GM23338 (cell line): ENCODE measurements at regions not wholly inside any gene's neighbourhood (a gene's known extent, or its start where the extent isn't known, plus 50 kb on each side); places are given as distances from the start of the nearest gene placed in this dataset.

Experiments used
- ATAC-seq: fragments of 200-7000 bp; cut with Tn5 transposase; 3 replicates; pipeline ENCODE4 v1.9.1; 2020
- DNase-seq: peaks from one replicate; pipeline ENCODE4 v3.0.0-alpha.2; 2015; ENCODE audit warnings: low spot score
- H2AFZ ChIP-seq: fragments of 200-600 bp; sonication (generic); 2 replicates; pipeline ENCODE4 v1.8.0; 2016; ENCODE audit warnings: antibody characterized with exemption, mild to moderate bottlenecking, moderate library complexity
- H3F3A ChIP-seq: fragments of 200-600 bp; sonication (generic); replicated peaks from 2 replicates; pipeline ENCODE4 v1.8.0; 2017; ENCODE audit warnings: antibody characterized with exemption, mixed run types, low read depth
- H3K27ac ChIP-seq: fragments of 200-600 bp; sonication (generic); 2 replicates; pipeline ENCODE4 v1.6.1; 2016; ENCODE audit warnings: low read depth
- H3K27me3 ChIP-seq: fragments of 200-600 bp; sonication (generic); 2 replicates; pipeline ENCODE4 v1.8.0; 2016; ENCODE audit warnings: mild to moderate bottlenecking, mixed run types, moderate library complexity; ENCODE audit not compliant: insufficient read depth
- H3K36me3 ChIP-seq: fragments of 200-600 bp; sonication (generic); 2 replicates; pipeline ENCODE4 v1.8.0; 2016; ENCODE audit warnings: mild to moderate bottlenecking; ENCODE audit not compliant: insufficient read depth
- H3K4me1 ChIP-seq: fragments of 200-600 bp; sonication (generic); 2 replicates; pipeline ENCODE4 v1.8.0; 2016; ENCODE audit warnings: mild to moderate bottlenecking, moderate library complexity; ENCODE audit not compliant: insufficient read depth
- H3K4me2 ChIP-seq: fragments of 200-600 bp; sonication (generic); 2 replicates; pipeline ENCODE4 v1.7.1; 2017; ENCODE audit warnings: mixed run types
- H3K4me3 ChIP-seq: fragments of 200-600 bp; sonication (generic); 2 replicates; pipeline ENCODE4 v1.6.1; 2016; ENCODE audit warnings: mixed run types
- H3K79me2 ChIP-seq: fragments of 200-600 bp; sonication (generic); replicated peaks from 2 replicates; pipeline ENCODE4 v1.8.0; 2017; ENCODE audit warnings: mild to moderate bottlenecking; ENCODE audit not compliant: insufficient read depth
- H3K9me2 ChIP-seq: fragments of 200-600 bp; sonication (generic); 2 replicates; pipeline ENCODE4 v1.8.0; 2017; ENCODE audit not compliant: insufficient read depth
- H4K20me1 ChIP-seq: fragments of 200-600 bp; sonication (generic); replicated peaks from 2 replicates; pipeline ENCODE4 v1.8.0; 2017; ENCODE audit warnings: mild to moderate bottlenecking; ENCODE audit not compliant: insufficient read depth
- H3K27ac Mint-ChIP-seq: 2 replicates; pipeline ENCODE4 v1.8.0; 2020; ENCODE audit warnings: inconsistent platforms, mild to moderate bottlenecking, moderate library complexity, mixed read lengths
- H3K27me3 Mint-ChIP-seq: 3 replicates; pipeline ENCODE4 v1.8.0; 2022; ENCODE audit warnings: low read depth, mild to moderate bottlenecking, moderate library complexity, mixed read lengths, inconsistent platforms; ENCODE audit not compliant: insufficient read depth, poor library complexity
- H3K36me3 Mint-ChIP-seq: 3 replicates; pipeline ENCODE4 v1.8.0; 2021; ENCODE audit warnings: low read depth, mild to moderate bottlenecking, inconsistent platforms, moderate library complexity, mixed read lengths
- H3K4me1 Mint-ChIP-seq: 3 replicates; pipeline ENCODE4 v1.8.0; 2020; ENCODE audit warnings: mild to moderate bottlenecking, inconsistent platforms, mixed read lengths
- H3K4me3 Mint-ChIP-seq: 3 replicates; pipeline ENCODE4 v1.8.0; 2021; ENCODE audit warnings: moderate library complexity, mild to moderate bottlenecking, inconsistent platforms, mixed read lengths
- H3K9me3 Mint-ChIP-seq: 3 replicates; pipeline ENCODE4 v1.8.0; 2020; ENCODE audit warnings: moderate library complexity, mild to moderate bottlenecking, inconsistent platforms, mixed read lengths
- CREB1 ChIP-seq: fragments of 250-450 bp; sonication (Bioruptor Pico); IDR thresholded peaks from 2 replicates; pipeline ENCODE4 v1.5.0; 2020; ENCODE audit warnings: low read depth, mild to moderate bottlenecking, moderate library complexity
- ETS1 ChIP-seq: IDR thresholded peaks from 2 replicates; pipeline ENCODE4 v1.6.1; 2016; ENCODE audit warnings: antibody characterized with exemption
- EZH2 ChIP-seq: fragments of 200-600 bp; sonication (generic); IDR thresholded peaks from one replicate; pipeline ENCODE4 v1.8.0; 2017; ENCODE audit warnings: antibody characterized with exemption, mild to moderate bottlenecking, low read depth; ENCODE audit not compliant: unreplicated experiment
- EZH2phosphoT487 ChIP-seq: fragments of 200-600 bp; sonication (generic); IDR thresholded peaks from one replicate; pipeline ENCODE4 v1.8.1; 2018; ENCODE audit warnings: antibody characterized with exemption; ENCODE audit not compliant: unreplicated experiment
- JUNB ChIP-seq: IDR thresholded peaks from one replicate; pipeline ENCODE4 v1.6.1; 2016; ENCODE audit warnings: antibody characterized with exemption; ENCODE audit not compliant: unreplicated experiment
- POLR2AphosphoS5 ChIP-seq: IDR thresholded peaks from 2 replicates; pipeline ENCODE4 v1.6.1; 2016; ENCODE audit warnings: antibody characterized with exemption, low read depth
- REST ChIP-seq: IDR thresholded peaks from one replicate; pipeline ENCODE4 v1.6.1; 2018; ENCODE audit warnings: antibody characterized with exemption; ENCODE audit not compliant: unreplicated experiment
- ZNF462 ChIP-seq: fragments of 250-450 bp; sonication (Bioruptor Pico); IDR thresholded peaks from 2 replicates; pipeline ENCODE4 v1.5.0; 2020; ENCODE audit warnings: mild to moderate bottlenecking, moderate library complexity

GRCh38 chr13:33740134-33740538, 77.8 kb upstream of the RFC3 start (continued):
- no peak for TF ChIP-seq ZNF462 (CRISPR knock-in tag)

- Histone ChIP-seq H3K9me2 (0 out of 2 replicates have a peak, but pooled peaks cover 6% of the 10 kb centered on the region), H3K79me2 (no peaks in the 10 kb centered on the region), H3K27me3 (no peaks in the 10 kb centered on the region), H3K27ac (no peak overlapping the region), H4K20me1 (no peaks in the 10 kb centered on the region; the same call in 1 of the 2 replicates), H3K4me3 (no peak overlapping the region), H3K4me1 (no peaks in the 10 kb centered on the region), H3K36me3 (no peaks in the 10 kb centered on the region), H2AFZ (no peak overlapping the region), H3F3A (no peaks in the 10 kb centered on the region), H3K4me2 (no peak overlapping the region)
- Mint-ChIP-seq H3K4me3 (no peak overlapping the region), H3K27ac (no peak overlapping the region), H3K9me3 (no peaks in the 10 kb centered on the region), H3K36me3 (no peaks in the 10 kb centered on the region; the same call in 2 of the 3 replicates), H3K4me1 (peaks cover 3% of the 10 kb centered on the region; the same call in 2 of the 3 replicates), H3K27me3 (peaks cover 2% of the 10 kb centered on the region)
- DNase-seq: no peak
- ATAC-seq: no peak
- no peak for TF ChIP-seq EZH2phosphoT487
- no peak for TF ChIP-seq CREB1 (CRISPR knock-in tag)
- no peak for TF ChIP-seq REST
- TF ChIP-seq JUNB: no peak
- no peak for TF ChIP-seq ETS1
- TF ChIP-seq EZH2: no peak
- no peak for TF ChIP-seq POLR2AphosphoS5
Measured at GRCh38 chr13:33742321-33742720, 75.6 kb upstream of the RFC3 start.
